Umbilical cord (tissue), 1 donor: ENCODE measurements at regions not wholly inside any gene's neighbourhood (a gene's known extent, or its start where the extent isn't known, plus 50 kb on each side); places are given as distances from the start of the nearest gene placed in this dataset.
"Not testable (repeated sequence)": the region's sequence is repeated elsewhere in the genome, so short reads cannot be mapped to it uniquely, and the experiment has no call there.

Experiments
- DNase-seq: peaks from one replicate; pipeline ENCODE4 v3.0.0-alpha.2; 2015; ENCODE audit warnings: low spot score

- no peak for DNase-seq
These were observed 170.4 kb upstream of the THSD7A start for GRCh38 chr7:12002428-12002827.

- DNase-seq, result no peak
These were observed 172.6 kb upstream of the THSD7A start for GRCh38 chr7:12004581-12004980.

DNA sequence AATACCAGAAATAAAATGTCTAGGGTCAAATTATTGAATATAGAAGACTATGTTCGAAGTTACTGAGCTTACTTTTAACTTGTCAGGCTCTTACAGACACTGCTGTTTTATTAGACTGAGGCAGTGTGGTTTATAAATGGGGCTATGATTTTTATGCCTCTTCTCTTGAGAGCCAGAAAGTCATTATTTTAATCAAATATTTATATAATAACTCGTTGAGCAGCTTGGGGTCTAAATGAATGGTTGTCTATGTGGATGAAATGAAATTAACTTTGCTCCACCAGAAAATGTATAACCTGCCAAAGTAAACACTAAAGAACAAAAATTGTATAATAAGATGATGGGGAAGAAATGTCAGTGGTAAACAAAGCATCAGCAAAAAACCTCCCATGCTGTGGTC, 175.6 kb upstream of the THSD7A start:
- DNase-seq, result no peak

- DNase-seq, result no peak
These were observed 182.0 kb upstream of the THSD7A start for GRCh38 chr7:12013983-12014382.

GRCh38 chr7:12016439-12016838, 184.4 kb upstream of the THSD7A start:
- DNase-seq, result no peak

- DNase-seq, result no peak
These were observed 185.0 kb upstream of the THSD7A start for GRCh38 chr7:12017046-12017445.

DNA sequence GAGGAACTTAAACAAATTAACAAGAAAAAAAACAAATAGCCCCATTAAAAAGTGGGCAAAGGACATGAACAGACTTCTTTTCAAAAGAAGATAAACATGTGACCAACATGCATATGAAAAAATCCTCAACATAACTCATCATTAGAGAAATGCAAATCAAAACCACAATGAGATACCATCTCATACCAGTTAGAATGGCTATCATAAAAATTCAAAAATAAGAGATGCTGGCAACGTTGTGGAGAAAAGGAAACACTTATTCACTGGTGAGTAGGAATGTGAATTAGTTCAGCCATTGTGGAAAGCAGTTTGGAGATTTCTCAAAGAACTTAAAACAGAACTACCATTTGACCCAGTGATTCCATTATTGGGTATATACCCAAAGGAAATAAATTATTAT, 189.1 kb upstream of the TMEM106B start:
- not testable (repeated sequence) for DNase-seq

GRCh38 chr7:12025246-12025645, 185.8 kb upstream of the TMEM106B start:
- no peak for DNase-seq

DNA sequence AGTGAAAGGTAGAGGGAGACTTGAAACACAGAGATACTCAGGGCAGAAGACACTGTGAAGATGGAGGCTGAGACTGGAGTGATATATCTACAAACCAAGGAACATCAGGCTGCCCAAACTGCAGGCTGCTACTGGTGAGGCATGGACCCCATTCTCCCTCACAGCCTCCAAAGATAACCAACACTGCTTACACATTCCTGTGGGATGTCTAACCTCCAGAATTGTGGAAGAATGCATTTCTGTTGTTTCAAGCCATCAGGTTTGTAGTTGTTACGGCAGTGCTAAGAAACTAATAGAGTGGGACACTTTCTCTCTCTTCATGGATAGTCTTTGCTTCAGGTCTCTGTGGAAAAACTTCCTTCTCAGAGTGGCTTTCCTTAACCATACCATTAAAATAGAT, 182.6 kb upstream of the TMEM106B start:
- DNase-seq, result no peak

DNA sequence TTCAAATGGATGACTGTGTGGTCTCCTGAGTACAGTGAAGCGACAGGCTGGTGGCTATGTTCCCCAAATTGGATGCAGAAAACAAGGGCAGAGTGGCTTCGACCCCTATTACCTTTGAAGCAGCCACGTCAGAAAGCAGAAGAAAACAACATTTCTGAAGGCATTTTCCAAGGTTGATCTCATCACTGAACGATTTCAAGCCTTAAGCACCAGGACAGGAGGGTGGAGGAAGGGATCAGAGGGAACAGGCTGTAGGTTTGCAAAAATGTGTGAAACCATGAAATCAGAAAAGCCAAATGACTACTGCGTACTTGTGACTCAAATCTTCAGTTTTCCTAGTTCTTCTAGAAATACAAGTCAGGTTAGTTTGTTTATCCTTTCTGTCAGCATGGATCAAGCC, 181.0 kb upstream of the TMEM106B start:
- DNase-seq, result no peak

GRCh38 chr7:12031186-12031585, 179.9 kb upstream of the TMEM106B start:
- DNase-seq, result no peak

DNA sequence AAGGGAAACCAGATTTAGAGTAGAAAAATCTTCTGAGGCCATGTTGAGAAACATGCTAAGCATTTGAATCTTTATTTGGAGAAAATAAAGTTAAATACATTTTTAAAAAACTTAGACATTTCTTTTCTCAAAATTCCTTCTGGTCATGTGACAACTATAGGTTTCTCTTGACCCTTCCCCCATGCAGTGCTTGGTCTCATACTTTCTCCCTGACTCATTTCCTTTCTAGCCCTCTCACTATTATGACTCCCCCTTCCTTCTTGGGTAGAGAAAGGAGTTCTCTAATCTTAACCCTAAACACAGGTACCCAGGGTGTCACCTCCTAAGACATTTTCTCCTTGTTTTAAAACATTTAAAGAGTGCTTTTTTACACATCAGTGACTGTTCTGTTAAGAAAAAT, 179.5 kb upstream of the TMEM106B start:
- no peak for DNase-seq

GRCh38 chr7:12032146-12032545, 178.9 kb upstream of the TMEM106B start:
- no peak for DNase-seq

GRCh38 chr7:12043457-12043856, 167.6 kb upstream of the TMEM106B start:
- not testable (repeated sequence) for DNase-seq

DNA sequence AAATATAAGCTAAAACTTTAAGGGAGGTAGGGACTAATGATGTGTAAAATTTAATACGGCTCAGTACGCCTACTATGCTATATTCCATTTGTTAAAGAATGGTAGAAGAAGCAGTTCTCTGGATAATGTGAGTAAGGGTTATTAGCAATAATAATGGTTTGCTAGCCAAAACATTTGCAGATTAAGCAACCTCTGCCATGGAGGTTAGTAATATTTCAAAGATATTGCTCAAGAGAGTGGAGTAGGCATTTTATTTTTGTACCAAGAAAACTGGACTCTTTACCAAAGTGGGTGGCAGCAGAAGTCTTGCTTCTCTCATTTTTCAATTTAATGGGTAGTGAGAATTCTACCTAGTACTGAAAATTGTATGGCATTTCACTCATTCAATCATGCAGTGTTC, 158.9 kb upstream of the TMEM106B start:
- DNase-seq, result no peak

DNA sequence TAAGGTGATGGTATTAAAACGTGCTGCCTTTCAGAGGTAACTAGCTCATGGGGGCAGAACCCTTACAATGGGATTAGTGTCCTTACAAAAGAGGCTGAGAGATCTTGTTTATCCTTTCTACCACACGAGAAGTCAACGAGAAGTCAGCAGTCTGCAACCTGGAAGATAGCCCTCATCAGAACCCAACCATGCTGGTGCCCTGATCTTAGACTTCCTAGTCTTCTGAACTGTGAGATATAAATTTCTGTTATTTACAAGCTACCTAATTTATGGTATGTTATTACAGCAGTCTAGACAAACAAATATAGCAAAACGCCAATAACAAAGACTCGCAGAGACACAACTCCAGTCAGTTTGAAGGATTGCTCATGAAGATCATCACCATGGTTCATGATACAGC, 157.5 kb upstream of the TMEM106B start:
- DNase-seq, result no peak

- DNase-seq, result no peak
These were observed 156.3 kb upstream of the TMEM106B start for GRCh38 chr7:12054830-12055229.

DNA sequence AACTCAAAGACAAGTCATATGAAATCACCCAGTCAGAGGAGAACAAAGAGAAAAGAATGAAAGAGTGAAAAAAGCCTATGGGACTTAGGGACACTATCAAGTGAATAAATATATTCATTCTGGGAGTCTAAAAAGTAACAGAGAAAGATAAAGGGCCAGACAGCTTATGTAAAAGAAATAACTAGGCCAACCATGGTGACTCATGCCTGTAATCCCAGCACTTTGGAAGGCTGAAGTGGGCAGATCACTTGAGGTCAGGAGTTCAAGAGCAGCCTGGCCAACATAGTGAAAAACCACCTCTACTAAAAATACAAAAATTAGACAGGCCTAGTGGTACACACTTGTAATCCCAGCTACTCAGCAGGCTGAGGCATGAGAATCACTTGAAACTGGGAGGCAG, 154.7 kb upstream of the TMEM106B start:
- DNase-seq, result no peak

- DNase-seq, result no peak
These were observed 154.1 kb upstream of the TMEM106B start for GRCh38 chr7:12056977-12057376.

GRCh38 chr7:12062062-12062461, 149.0 kb upstream of the TMEM106B start:
- no peak for DNase-seq

GRCh38 chr7:12064586-12065127, 146.4 kb upstream of the TMEM106B start:
- DNase-seq, result no peak

- DNase-seq, result no peak
These were observed 145.1 kb upstream of the TMEM106B start for GRCh38 chr7:12066004-12066403.

DNA sequence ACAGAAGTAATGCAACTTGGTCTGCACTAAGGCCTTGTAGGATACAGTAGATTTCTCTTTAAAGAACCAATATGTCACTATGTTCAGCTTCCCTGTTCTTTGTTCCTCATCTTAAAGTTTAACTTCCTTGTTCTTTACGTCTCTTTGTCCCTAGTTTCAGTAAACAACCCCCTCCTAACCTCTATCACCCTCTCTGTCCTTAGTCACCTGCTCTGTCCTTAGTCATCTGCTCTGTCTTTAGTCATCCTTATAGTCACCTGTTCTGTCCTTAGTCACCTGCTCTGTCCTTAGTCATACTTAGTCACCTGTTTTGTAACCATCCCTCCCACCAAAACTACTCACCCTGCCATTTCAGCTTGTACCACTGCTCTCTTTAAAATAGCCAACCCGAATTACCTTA, 144.6 kb upstream of the TMEM106B start:
- DNase-seq, result no peak

- DNase-seq, result peak; percentile 40
These were observed 143.8 kb upstream of the TMEM106B start for GRCh38 chr7:12067156-12067831.
